ENCODE measurements at regions not wholly inside any gene's neighbourhood (a gene's known extent, or its start where the extent isn't known, plus 50 kb on each side); places are given as distances from the start of the nearest gene placed in this dataset.

DNA sequence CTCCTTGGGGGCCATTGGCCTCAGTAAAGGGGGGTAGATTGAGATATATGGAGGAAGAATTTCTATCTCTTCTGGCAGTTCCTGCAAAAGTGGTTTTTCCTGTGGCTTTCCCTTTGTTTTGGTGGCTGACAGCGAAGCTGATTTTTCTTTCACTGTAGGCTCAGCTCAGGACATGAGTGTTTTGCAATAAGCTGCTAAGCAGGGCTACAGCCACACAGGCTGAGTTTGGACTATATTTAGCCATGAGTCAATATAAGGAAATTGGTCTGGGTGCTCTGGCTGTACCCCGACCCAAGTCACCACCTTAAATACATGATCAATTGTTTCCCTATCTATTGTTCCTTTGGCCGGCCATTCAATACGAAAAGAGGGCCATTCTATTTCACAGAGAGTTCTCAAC, 212.7 kb upstream of the KCND2 start:
- TF ChIP-seq, protein P1, sequence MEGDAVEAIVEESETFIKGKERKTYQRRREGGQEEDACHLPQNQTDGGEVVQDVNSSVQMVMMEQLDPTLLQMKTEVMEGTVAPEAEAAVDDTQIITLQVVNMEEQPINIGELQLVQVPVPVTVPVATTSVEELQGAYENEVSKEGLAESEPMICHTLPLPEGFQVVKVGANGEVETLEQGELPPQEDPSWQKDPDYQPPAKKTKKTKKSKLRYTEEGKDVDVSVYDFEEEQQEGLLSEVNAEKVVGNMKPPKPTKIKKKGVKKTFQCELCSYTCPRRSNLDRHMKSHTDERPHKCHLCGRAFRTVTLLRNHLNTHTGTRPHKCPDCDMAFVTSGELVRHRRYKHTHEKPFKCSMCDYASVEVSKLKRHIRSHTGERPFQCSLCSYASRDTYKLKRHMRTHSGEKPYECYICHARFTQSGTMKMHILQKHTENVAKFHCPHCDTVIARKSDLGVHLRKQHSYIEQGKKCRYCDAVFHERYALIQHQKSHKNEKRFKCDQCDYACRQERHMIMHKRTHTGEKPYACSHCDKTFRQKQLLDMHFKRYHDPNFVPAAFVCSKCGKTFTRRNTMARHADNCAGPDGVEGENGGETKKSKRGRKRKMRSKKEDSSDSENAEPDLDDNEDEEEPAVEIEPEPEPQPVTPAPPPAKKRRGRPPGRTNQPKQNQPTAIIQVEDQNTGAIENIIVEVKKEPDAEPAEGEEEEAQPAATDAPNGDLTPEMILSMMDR (IDR thresholded peaks at IDR 0.05): no peak
- TF ChIP-seq POLR2A (IDR thresholded peaks at IDR 0.05): no peak
